Heart right ventricle (tissue), 16 donors: ENCODE measurements at regions not wholly inside any gene's neighbourhood (a gene's known extent, or its start where the extent isn't known, plus 50 kb on each side); places are given as distances from the start of the nearest gene placed in this dataset.

Source experiments
- ATAC-seq, 8 donors: fragments of 200-7000 bp; cut with Tn5 transposase; one replicate each; pipeline ENCODE4 v1.9.1; 2020; ENCODE audit warnings: mild to moderate bottlenecking in 8 of 8, moderate library complexity in 8 of 8, moderate number of reproducible peaks in 1 of 8
- DNase-seq, 2 donors: peaks; one replicate each; pipeline ENCODE4 v3.0.0-alpha.2; 2020
- H3K27ac ChIP-seq, 10 donors: fragments of 200-600 bp; sonication (generic) in 2 of 10; one replicate each; pipeline versions ENCODE4 v1.5.0 to v1.8.0; 2020 to 2022; ENCODE audit warnings: mild to moderate bottlenecking in 3 of 10
- H3K27me3 ChIP-seq, 7 donors: fragments of 200-600 bp; one replicate each; pipeline ENCODE4 v1.8.0; 2021 to 2022; ENCODE audit warnings: mild to moderate bottlenecking in 2 of 7
- H3K36me3 ChIP-seq, 9 donors: fragments of 200-600 bp; sonication (generic) in 1 of 9; one replicate each; pipeline versions ENCODE4 v1.5.0 to v1.8.0; 2020 to 2022; ENCODE audit warnings: mild to moderate bottlenecking in 2 of 9
- H3K4me1 ChIP-seq, 9 donors: fragments of 200-600 bp; sonication (generic) in 1 of 9; one replicate each; pipeline versions ENCODE4 v1.5.0 to v1.8.0; 2020 to 2022; ENCODE audit warnings: mild to moderate bottlenecking in 4 of 9
- H3K4me3 ChIP-seq, 10 donors: fragments of 200-600 bp; sonication (generic) in 2 of 10; one replicate each; pipeline versions ENCODE4 v1.5.0 to v1.8.0; 2020 to 2022; ENCODE audit warnings: mild to moderate bottlenecking in 7 of 10, moderate library complexity in 2 of 10
- H3K9me3 ChIP-seq, 11 donors: fragments of 200-600 bp in 10 of 11; sonication (generic) in 2 of 11; one replicate each; pipeline versions ENCODE4 v1.5.0 to v1.8.0; 2013 to 2022; ENCODE audit warnings: mild to moderate bottlenecking in 2 of 11, control low read depth in 1 of 11, moderate library complexity in 1 of 11
- CTCF ChIP-seq, 9 donors: fragments of 200-600 bp; sonication (generic) in 2 of 9; IDR thresholded peaks; one replicate each; pipeline versions ENCODE4 v1.5.0 to v1.8.0; 2021 to 2022; ENCODE audit warnings: antibody characterized with exemption in 9 of 9, mild to moderate bottlenecking in 5 of 9, moderate library complexity in 1 of 9
- WGBS, 2 donors: extraction: QIAGEN DNeasy Blood & Tissue Kit; methylation state at CpG; one replicate each; pipeline ENCODE4 v1.1.7; 2013; ENCODE audit warnings: inconsistent platforms in 1 of 2; 5-methylcytosine and 5-hydroxymethylcytosine counted together
- intact Hi-C, 10 donors: fragments of 100-400 bp; cut with DNase I; formaldehyde crosslinking; loops; one replicate each; pipeline versions ENCODE4 v1.11.1 to v1.14.2; 2022
- donor health status: Arrhythmogenic right ventricular cardiomyopathy.
- donor health status: ischemic (EF 13 %, LVEDD 7.1; RV severe dilation, severe dysfunction).
- donor health status: healthy with polysubstance abuse.
- donor health status: DM: no; HTN: yes; CAD: no.
- donor health status: DM: no; HTN: no; CAD: no.
- donor health status: ischemic (EF 25% LVEDD 6.9; RV normal size, moderate dysfunction).
- donor health status: ischemic (EF 25% LVEDD 5.7; RV mildly dilated, moderate dysfunction).
- donor health status: healthy.
- donor health status: DM: yes; HTN: yes; CAD: no.
- donor health status: Ischemic cardiomyopathy.
- donor health status: ischemic (EF 35%, LVEDD 5.7; RV mildly dilated, moderate dysfunction).
- donor health status: nonischemic (EF 11% LVEDD 7.7; RV severe dilation, severe dysfunction).
- donor health status: DM: yes; HTN: yes; CAD: no.
- donor health status: PGD.
- donor health status: ischemic (EF 29% LVEDD 5.4; RV normal size, mild dysfunction).
- donor health status: nonischemic (EF 23%, LVEDD 6.1; RV moderate dilation, normal function).

DNA sequence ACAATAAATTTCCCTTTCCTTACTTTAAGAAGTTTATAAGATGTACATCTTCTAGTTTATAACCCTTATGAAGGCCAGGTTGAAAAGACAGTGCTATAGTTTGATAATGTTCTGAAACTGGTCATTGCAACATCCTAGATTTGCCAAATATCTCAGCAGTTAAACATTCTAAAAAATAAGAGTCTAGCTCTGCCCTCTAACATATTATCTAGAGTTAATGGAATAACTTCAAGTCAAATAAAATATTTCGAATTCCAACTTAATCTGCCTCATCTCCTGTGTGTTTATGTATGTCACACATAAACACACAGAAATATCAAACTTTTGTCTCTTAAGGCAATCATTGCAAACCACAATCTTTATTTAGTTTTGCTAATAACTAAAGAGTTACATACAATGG, 796.6 kb downstream of the TLE1 start:
- Histone ChIP-seq H3K27ac (no peak overlapping the region), H3K27me3 (no peaks in the 10 kb centered on the region), H3K9me3 (peaks cover 0 to 20% (median 6%) of the 10 kb centered on the region in 11 donors), H3K36me3 (no peaks in the 10 kb centered on the region), H3K4me1 (no peaks in the 10 kb centered on the region), H3K4me3 (no peak overlapping the region)
- DNase-seq (no peak), ATAC-seq (no peak)
- WGBS, 2 donors: 50 to 70% methylated on average over 1 of the region's 1 CpG
- intact Hi-C loops: no loop called here
- no peak for TF ChIP-seq CTCF (IDR thresholded peaks at IDR 0.05)

DNA sequence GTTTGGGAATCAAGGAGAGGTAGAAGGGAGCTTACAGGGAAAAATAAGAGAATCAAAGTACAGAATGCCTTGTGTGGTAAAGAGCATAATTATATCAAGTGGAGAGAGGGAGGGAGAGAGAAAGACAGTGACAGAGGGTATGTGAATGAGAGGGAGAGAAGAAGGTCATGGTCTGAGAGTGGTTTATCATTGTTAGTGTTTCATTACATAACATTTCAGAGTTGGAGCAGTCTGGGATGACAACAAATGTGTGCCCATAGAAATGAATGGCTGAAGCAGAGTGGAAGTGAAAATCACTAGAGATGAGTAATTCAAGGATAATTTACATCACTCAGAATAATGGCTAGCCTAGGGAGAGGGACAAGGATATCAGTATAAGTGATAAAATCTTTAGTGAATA, 799.2 kb downstream of the TLE1 start:
- no peak for TF ChIP-seq CTCF (IDR thresholded peaks at IDR 0.05)
- intact Hi-C loops: no loop called here
- ATAC-seq (no peak), DNase-seq (no peak)
- Histone ChIP-seq H3K27me3 (no peaks in the 10 kb centered on the region), H3K36me3 (no peaks in the 10 kb centered on the region), H3K9me3 (peaks cover 0 to 11% (median 3%) of the 10 kb centered on the region in 11 donors), H3K27ac (no peak overlapping the region), H3K4me3 (no peak overlapping the region), H3K4me1 (no peaks in the 10 kb centered on the region)

DNA sequence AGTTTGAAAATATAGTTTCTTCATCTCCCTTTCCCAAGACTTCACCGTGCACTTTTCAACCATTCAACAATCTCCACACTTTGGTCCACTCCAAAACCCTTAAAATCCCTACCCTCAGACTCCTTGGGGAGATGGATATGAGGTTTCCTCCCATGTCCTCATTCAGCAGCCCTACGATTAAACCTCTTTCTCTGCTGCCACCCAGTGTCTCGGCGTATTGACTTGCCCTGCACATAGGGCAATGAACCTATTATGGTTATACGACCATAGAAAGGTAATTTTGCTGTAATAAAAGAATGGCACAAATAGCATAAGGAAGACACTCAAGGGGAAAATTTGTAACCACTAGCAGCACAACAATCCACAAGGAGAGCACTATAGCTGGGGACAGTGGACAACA, 803.5 kb downstream of the TLE1 start:
- DNase-seq: peak in 1 of 2 donors; percentile 8

GRCh38 chr9:80883826-80884579, 805.3 kb downstream of the TLE1 start:
- H3K9me3 ChIP-seq: no peaks in the 10 kb centered on the region
- intact Hi-C loops: loop anchor here in 1 of 10 donors (5.0 kb wide), 1 partner anchor 277 kb away; no protein-coding TSS in a partner anchor
- DNase-seq (no peak), ATAC-seq (no peak)
- no peak for TF ChIP-seq CTCF (IDR thresholded peaks at IDR 0.05)
- H3K27me3 ChIP-seq: no peaks in the 10 kb centered on the region
- WGBS, 2 donors: 50 to 56% methylated on average over 5 of the region's 5 CpGs
- H3K27ac ChIP-seq: no peak overlapping the region
- no peaks in the 10 kb centered on the region for H3K36me3 ChIP-seq
- no peaks in the 10 kb centered on the region for H3K4me1 ChIP-seq
- no peak overlapping the region for H3K4me3 ChIP-seq

More for the DNA sequence above, 803.5 kb downstream of the TLE1 start:
- Histone ChIP-seq H3K4me1 (no peaks in the 10 kb centered on the region), H3K4me3 (no peak overlapping the region), H3K36me3 (no peaks in the 10 kb centered on the region), H3K27ac (no peak overlapping the region), H3K27me3 (no peaks in the 10 kb centered on the region), H3K9me3 (no peaks in the 10 kb centered on the region)
- intact Hi-C loops: no loop called here
- WGBS, 2 donors: 74 to 76% methylated on average over 5 of the region's 5 CpGs
- peak in 3 of 8 donors; percentile 25 to 62 (median 46) for ATAC-seq
- peak in 5 of 9 donors; percentile 18 to 36 (median 22) for TF ChIP-seq CTCF (IDR thresholded peaks at IDR 0.05)
